Middle frontal gyrus (tissue), 1 donor: ENCODE measurements at regions not wholly inside any gene's neighbourhood (a gene's known extent, or its start where the extent isn't known, plus 50 kb on each side); places are given as distances from the start of the nearest gene placed in this dataset.

Experiments
- DNase-seq: peaks from one replicate; pipeline ENCODE4 v3.0.0-alpha.2; 2015; ENCODE audit warnings: low spot score; ENCODE audit errors: extremely low spot score

GRCh38 chr14:49381778-49382177, 204.4 kb downstream of the RPS29 start:
- DNase-seq: no peak

GRCh38 chr14:49367696-49368095, 218.5 kb downstream of the RPS29 start:
- no peak for DNase-seq

- no peak for DNase-seq
Observed at GRCh38 chr14:49366416-49366815, 219.8 kb downstream of the RPS29 start.

GRCh38 chr14:49364752-49365117, 221.4 kb downstream of the RPS29 start:
- DNase-seq: no peak

- no peak for DNase-seq
Observed at GRCh38 chr14:49363821-49364751, 222.1 kb downstream of the RPS29 start.

- DNase-seq: no peak
Observed at GRCh38 chr14:49362916-49363315, 223.3 kb downstream of the RPS29 start.

GRCh38 chr14:49339130-49339529, 247.1 kb downstream of the RPS29 start:
- no peak for DNase-seq

GRCh38 chr14:49319810-49320209, 266.4 kb downstream of the RPS29 start:
- no peak for DNase-seq

GRCh38 chr14:49315570-49315969, 270.6 kb downstream of the RPS29 start:
- no peak for DNase-seq

GRCh38 chr14:49314737-49315136, 271.4 kb downstream of the RPS29 start:
- DNase-seq: no peak

GRCh38 chr14:49313108-49313507, 273.1 kb downstream of the RPS29 start:
- DNase-seq: no peak

- no peak for DNase-seq
Observed at GRCh38 chr14:49310298-49310697, 275.9 kb downstream of the RPS29 start.

- no peak for DNase-seq
Observed at GRCh38 chr14:49306152-49306751, 279.9 kb downstream of the RPS29 start.

- peak; percentile 20 for DNase-seq
Observed at GRCh38 chr14:49303946-49304516, 282.1 kb downstream of the RPS29 start.

GRCh38 chr14:49297102-49297501, 289.1 kb downstream of the RPS29 start:
- no peak for DNase-seq

- no peak for DNase-seq
Observed at GRCh38 chr14:49294621-49295148, 291.5 kb downstream of the RPS29 start.

GRCh38 chr14:49287004-49287403, 299.2 kb downstream of the RPS29 start:
- DNase-seq: no peak

GRCh38 chr14:49286257-49286983, 299.8 kb downstream of the RPS29 start:
- DNase-seq: no peak

- no peak for DNase-seq
Observed at GRCh38 chr14:49280566-49280965, 305.6 kb downstream of the RPS29 start.

GRCh38 chr14:49250517-49250916, 335.7 kb downstream of the RPS29 start:
- no peak for DNase-seq

- no peak for DNase-seq
Observed at GRCh38 chr14:49250109-49250508, 336.1 kb downstream of the RPS29 start.

- DNase-seq: no peak
Observed at GRCh38 chr14:49249022-49249421, 337.2 kb downstream of the RPS29 start.
